ENCODE measurements at regions not wholly inside any gene's neighbourhood (a gene's known extent, or its start where the extent isn't known, plus 50 kb on each side); places are given as distances from the start of the nearest gene placed in this dataset.
"Not testable (repeated sequence)": the region's sequence is repeated elsewhere in the genome, so short reads cannot be mapped to it uniquely, and the experiment has no call there.

DNA sequence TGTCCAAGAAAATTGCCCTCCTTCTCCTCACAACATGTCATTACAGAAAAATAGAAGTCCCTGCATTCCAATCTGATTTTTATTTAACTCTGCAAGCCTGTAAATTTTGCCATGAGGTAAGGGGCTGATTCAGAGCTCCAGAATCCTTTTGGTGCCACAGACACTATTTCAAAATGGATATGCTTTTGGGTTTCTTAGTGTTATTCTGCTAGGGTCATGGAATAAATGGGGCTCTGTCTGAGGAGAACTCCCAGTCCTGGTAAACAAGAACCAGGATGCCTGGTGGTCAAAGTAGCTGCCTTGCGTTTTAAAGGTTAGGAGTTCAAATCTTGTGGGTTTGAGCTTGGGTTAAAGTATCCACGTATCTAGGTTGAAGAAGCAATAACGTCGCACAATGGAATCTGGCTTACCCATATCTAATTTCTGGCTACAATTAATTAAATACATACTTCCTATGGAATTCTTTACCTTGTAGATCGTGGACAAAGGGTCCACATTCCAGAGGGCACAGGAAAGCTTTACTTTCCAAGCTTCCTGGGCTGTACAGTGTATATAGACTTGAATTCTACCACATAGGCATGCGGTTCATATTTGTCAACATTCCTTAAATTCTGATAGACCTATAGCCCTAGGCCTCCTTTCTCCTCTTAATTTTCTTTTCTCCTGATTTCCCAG, 98.0 kb upstream of the CDC42BPA start:
- DNase-seq (ENCODE audit: low spot score) = no peak

DNA sequence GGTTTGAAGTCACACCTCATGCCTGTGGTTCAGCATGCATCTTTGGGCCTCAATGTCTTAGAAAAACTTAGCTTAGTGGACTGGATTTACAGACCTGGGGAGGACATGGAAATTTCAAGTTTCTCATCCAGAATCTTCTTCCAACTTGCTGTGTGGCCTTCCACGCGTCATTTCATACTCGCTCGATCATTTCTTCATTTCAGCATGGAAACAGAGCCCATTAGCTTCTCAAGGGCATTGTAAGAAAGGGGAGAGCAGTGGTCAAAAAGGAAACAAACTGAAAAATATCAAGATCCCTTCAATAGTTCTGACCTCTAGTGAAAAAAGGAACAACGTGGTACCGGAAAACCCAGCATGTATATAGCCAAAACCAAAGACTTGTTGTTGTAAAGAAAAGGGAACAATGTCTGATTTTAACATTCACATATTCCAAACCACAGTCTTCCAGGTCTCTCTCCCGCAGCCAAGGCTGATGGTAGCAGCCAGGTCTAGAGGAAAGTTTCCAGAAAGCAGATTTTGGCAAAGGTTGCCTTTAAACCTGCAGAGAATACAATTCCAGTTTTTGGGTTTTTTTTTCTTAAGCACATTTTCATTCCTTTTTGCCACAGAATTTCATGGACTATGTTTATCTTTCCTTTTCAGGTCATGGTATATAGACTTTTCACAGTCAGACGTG, 97.0 kb upstream of the CDC42BPA start:
- DNase-seq (ENCODE audit: low spot score) = no peak

DNA sequence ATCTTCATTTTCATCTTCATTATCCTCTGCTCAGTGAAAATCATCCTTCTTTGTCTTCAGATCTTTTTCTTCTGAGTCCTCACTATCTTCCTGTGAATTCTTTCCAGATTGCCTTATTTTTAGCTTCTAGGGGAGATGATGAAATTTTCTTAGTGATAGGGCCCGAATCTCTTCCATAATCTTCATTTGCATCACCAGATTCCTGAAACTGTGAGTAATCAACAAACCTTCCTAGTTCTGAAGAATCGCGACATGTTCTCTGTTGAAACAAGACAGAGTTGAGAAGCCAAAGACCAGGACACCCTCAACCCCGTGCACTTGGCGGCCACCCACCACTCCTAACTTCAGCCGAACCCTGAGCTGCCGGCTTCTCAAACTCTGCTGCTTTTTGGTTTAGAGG, 92.8 kb upstream of the CDC42BPA start:
- no peak for DNase-seq (ENCODE audit: low spot score)

DNA sequence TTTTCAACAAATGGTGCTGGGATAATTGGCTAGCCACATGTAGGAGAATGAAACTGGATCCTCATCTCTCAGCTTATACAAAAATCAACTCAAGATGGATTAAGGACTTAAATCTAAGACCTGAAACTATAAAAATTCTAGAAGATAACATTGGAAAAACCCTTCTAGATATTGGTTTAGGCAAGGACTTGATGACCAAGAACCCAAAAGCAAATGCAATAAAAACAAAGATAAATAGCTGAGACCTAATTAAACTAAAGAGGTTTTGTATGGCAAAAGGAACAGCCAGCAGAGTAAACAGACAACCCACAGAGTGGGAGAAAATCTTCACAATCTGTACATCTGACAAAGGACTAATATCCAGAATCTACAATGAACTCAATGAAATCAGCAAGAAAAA, 88.0 kb upstream of the CDC42BPA start:
- DNase-seq (ENCODE audit: low spot score) = not testable (repeated sequence)

GRCh38 chr1:227403535-227403934, 85.2 kb upstream of the CDC42BPA start:
- no peak for DNase-seq (ENCODE audit: low spot score)

DNA sequence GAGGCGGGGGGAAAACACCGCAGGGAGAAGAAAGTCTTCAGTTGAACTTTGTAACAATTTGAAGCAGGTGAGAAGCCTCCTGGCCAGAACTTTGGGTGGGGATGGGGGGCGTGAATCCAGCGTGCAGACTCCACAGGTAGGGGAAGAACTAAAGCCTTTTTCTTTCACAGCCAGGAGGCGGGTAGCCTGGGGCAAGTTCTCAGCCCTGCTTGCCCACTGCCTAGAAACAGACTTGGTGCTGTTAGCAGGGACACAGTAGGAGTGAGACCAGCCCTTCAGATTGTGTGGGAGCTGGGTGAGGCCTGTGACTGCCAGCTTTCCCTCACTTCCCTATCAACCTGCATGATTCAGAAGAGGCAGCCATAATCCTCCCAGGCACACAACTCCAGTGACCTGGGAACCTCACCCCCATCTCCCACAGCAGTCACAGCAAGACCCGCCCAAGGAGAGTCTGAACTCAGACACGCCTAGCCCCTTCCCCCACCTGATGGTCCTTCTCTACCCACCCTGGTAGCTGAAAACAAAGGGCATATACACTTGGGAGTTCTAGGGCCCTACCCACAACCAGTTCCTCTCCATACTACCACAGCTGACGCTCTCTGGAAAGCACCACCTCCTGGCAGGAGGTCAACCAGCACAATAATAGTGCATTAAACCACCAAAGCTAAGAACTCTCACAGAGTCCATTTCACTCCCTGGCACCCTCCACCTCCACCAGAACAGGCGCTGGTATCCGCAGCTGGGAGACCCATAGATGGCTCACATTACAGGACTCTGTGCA, 83.5 kb upstream of the CDC42BPA start:
- DNase-seq (ENCODE audit: low spot score) = no peak

DNA sequence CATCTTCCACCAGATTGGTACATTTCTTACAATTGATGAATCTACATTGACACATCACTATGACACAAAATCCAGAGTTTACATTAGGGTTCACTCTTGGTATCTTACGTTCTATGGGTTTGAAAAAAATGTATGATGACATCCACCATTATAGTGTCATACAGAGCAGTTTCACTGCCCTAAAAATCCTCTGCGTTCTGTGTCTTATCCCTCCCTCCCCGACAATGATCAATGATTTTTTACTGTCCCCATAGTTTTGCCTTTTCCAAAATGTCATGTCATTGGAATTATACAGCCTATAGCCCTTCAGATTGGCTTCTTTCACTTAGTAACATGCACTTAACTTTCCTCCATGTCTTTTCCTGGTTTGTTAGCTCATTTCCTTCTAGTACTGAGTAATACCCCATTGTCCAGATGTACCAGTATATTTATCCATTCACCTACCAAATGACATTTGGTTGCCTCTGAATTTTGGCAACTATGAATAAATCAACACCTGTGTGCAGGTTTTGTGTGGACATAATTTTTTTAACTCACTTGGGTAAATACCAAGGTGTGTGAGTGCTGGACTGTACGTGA, 80.9 kb upstream of the CDC42BPA start:
- no peak for DNase-seq (ENCODE audit: low spot score)

DNA sequence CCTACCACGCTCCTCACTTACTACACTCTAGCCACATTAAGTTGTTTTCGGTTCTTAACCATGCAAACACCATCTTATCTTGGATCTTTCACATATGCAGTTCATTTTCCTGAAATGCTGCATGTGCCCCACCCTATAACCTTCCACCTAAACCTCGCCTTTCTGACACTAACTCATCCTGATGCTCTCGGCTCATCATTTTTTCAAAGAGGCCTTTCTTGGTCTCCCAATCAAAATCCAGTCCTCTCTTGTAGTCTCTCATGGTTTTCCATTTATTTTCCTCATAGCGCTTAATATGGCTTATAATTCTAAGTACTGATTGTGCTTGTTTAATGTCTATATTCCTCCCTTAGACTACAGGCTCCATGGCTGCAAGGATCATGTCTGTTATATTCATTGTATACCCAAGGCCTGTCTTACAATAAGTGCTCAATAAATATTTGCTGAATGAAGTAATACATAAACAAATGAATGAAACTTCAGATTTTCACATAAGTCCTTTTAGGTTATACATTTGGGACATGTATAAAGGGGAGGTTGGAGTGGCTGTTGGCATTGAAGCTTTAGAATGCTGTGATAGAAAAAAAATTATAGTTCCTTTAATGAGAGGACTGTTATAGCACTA, 79.2 kb upstream of the CDC42BPA start:
- no peak for DNase-seq (ENCODE audit: low spot score)

DNA sequence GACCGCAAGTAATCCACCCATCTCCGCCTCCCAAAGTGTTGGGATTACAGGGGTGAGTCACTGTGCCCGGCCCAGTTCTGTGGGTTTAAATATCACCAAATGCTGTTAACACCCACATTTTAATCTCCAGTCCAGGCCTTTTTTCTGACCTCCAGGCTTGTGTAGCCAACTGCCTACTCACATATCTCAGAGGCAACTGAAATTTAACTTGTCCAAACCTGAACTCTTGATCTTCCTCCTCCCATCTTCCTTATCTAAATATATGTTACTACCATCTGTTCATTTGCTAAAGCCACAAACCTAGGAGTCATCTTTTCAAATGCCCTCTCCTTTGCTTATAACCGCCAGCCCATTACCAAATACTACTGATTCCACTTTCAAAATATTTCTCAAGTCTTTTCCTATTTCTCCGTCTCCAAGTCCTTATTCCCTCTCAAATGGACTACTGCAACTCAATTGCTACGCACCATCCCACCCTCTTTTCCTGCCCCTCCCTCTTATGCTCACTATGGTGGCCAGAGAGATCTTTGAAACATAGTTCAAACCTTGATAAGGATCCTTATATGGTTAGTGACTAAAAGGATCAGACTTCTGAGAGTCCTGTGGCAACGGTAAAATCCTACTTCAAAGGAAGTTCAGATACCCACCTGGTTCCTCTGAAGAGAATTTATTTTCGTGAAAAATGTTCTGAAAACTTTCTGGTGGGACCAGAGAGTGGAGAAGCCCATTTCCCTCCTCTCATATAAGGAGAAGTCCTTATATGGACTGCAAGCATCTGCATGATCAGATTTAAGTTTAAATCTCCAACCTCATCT, 78.5 kb upstream of the CDC42BPA start:
- no peak for DNase-seq (ENCODE audit: low spot score)

DNA sequence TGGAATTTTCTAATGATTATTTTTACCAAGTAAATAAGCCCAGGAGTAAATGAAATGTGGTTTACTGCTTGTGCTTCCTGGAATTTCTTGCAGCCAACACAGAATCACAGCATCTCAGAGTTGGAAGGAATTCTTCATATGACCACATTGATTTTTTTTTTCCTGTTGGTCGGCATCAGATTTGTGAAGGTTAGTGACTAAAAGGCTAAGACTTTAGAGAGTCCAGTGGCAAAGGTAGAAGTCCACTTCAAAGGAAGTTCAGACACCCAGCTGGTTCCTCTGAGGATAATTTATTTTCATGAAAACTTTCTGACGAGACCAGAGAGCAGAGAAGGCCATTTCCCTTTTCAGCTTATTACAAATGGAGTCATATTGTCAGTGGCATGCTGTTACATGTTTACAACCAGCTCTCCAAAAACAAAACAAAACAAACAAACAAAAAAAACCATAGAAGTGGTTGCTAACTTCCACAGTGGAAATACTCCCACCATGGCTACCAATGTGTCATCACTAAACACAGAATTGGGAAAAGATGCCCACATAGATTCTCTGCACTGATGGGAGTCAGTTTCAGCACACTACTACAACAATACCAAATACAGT, 77.2 kb upstream of the CDC42BPA start:
- DNase-seq (ENCODE audit: low spot score) = no peak

GRCh38 chr1:227392984-227393764, 74.9 kb upstream of the CDC42BPA start:
- DNase-seq (ENCODE audit: low spot score) = no peak

DNA sequence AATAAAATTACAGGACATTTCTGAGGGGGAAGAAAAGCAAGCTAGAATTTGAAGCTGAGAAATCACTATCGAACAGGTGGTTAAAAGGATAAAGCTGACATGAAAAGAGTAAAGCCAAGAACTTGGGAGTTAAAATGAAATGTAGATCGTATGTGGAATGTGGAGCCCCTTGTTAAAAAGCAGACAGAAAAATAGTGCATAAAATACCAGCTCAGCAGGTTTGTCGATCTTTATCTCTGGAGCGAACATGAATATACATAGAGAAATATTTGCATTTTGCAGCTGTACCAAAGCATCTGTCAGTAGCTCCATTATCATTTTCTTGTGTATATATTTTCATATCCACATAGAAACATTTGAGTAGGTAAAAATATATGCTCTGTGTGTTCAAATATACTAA, 73.6 kb upstream of the CDC42BPA start:
- no peak for DNase-seq (ENCODE audit: low spot score)

DNA sequence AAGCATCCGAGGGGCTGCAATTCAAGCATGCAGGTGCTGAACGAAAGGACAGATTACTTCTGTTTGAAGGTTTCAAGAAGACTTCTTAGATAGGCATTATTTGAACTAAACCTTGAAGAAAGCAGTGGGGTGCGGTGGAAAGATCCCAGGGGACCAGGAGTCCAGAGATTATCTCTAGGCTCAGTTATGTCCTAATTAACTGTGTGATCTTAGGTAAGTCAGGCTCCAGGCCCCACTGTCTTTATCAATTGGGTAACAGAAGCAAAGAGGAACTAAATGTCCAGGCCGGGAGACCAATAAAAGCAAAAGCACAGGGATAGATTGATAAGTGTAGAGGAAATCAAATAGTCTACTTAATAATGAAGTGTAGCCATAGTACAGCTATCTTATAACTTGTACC, 72.9 kb upstream of the CDC42BPA start:
- DNase-seq (ENCODE audit: low spot score) = no peak

GRCh38 chr1:227390525-227390924, 72.2 kb upstream of the CDC42BPA start:
- DNase-seq (ENCODE audit: low spot score) = no peak

DNA sequence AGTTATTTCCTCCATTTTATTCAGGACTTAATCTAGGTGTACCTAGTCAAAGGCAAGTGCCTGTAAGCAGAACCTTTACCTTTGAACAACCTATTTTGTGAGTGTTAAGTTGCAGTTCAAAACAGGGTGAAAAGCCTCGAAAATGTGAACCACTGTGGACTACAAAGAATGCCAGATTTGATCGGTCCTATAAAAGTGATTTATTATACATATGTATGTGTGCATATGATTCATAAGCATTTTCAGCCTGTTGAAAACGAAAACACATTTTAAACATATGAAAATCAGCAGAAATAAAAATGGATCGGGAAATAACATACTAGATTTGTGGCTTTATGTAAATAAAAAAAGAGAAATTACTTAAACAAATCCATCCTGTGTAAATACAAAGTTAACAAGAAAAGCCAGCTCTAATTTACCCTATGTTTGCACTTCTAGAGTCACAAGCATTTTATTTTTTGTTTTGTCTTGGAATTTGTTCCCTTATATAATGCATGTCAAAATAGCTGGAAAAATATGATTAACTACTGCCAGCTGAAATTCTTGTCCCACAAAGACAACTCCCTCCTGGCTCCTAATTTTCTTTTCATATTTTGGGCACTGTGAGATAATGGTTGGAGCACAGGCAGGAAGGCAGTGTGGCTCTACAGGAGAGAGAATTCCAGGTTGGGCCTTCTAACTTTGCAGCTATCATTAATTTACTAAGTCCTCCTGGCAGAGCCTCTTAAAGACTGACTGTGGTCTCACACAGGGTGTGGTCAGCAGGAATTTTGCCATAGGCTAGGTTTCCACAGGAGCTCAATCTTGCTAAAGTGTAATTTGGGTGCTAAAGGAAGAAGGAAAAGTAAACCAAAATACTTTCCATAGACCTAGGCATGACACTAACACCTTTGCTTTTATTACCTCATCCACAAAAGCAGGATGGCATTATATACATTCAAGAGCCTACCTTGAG, 70.2 kb upstream of the CDC42BPA start:
- DNase-seq (ENCODE audit: low spot score) = no peak

DNA sequence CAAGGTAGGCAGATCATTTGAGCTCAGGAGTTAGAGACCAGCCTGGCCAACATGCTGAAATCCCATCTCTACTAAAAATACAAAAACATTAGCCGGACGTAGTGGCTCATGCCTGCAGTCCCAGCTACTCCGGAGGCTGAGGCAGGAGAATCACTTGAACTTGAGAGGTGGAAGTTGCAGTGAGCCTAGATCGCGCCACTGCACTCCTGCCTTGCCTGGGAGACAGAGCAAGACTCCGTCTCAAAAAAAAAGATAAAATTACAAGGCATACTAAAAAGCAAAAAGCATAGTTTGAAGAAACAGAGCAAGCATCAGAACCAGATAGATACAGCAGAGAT, 61.2 kb upstream of the CDC42BPA start:
- DNase-seq (ENCODE audit: low spot score) = no peak

GRCh38 chr1:227378871-227379554, 60.7 kb upstream of the CDC42BPA start:
- no peak for DNase-seq (ENCODE audit: low spot score)

GRCh38 chr1:227378181-227378580, 59.9 kb upstream of the CDC42BPA start:
- no peak for DNase-seq (ENCODE audit: low spot score)

DNA sequence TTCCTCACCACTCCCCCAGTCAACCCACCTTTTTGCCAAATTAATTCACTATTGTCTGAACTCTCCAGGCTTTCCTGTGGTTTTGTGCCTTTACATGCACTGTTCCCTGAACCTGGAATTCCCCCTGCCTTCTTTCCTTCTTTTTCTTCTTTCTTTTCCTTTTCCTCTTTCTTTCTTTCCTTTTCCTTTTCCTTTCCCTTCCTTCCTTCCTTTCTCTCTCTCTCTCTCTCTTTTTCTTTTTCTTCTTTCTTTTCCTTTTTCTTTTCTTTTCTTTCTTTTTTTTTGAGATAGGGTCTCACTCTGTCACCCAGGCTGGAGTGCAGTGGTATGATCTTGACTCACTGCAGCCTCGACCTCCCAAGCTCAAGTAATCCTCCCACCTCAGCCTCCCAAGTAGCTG, 56.6 kb upstream of the CDC42BPA start:
- no peak for DNase-seq (ENCODE audit: low spot score)
